K562 (cell line): ENCODE measurements at regions not wholly inside any gene's neighbourhood (a gene's known extent, or its start where the extent isn't known, plus 50 kb on each side); places are given as distances from the start of the nearest gene placed in this dataset.

Experiments
- ATAC-seq: fragments of 200-7000 bp; cut with Tn5 transposase; 3 replicates; pipeline ENCODE4 v1.9.1; 2020; ENCODE audit warnings: moderate library complexity
- BruUV-seq: library from RNA; stranded (reverse); fragments of 400-500 nt; replicated peaks from 2 replicates; lab custom pipeline; 2021; lab: Mats Ljungman, UMichigan
- CTCF ChIA-PET: fragments of 300-600 bp; formaldehyde crosslinking; extraction: SDS; loops from one replicate; lab custom pipeline; 2021; ENCODE audit warnings: low intra/inter-chr PET ratio; lab: Yijun Ruan, JAX
- POLR2A ChIA-PET: fragments of 300-600, 350-650 bp; sonication (Branson Sonifier 250); formaldehyde crosslinking; extraction: SDS; loops from one replicate; lab custom pipeline; 2021; ENCODE audit warnings: antibody characterized with exemption, inconsistent platforms; lab: Yijun Ruan, JAX
- DNase-seq, 4 experiments: peaks; one replicate each; pipeline versions ENCODE4 v3.0.0 to v3.0.0-alpha.2; 2011 to 2018; ENCODE audit warnings: low spot score in 3 of 4, mixed read lengths in 3 of 4; ENCODE audit errors: extremely low read depth in 1 of 4
- FAIRE-seq: peaks from 2 replicates; lab custom pipeline; 2011; peaks lifted over from hg19 to GRCh38; lab: Jason Lieb, UNC
- H2AFZ ChIP-seq: 2 replicates; pipeline ENCODE4 v1.6.0; 2011; ENCODE audit warnings: low read depth, low read length, control low read depth, inconsistent platforms
- H3K27ac ChIP-seq: fragments of 200-600 bp; 3 replicates; pipeline ENCODE4 v1.8.0; 2011; ENCODE audit warnings: low read depth, mild to moderate bottlenecking, control low read depth, inconsistent platforms, low read length, moderate library complexity, mixed read lengths; ENCODE audit errors: extremely low read depth
- H3K27me3 ChIP-seq, 2 experiments: fragments of 300-600 bp in 1 of 2; 2 replicates in 1 of 2; 3 replicates in 1 of 2; pipeline versions ENCODE4 v1.6.0 to v1.8.0; 2011; ENCODE audit warnings: inconsistent platforms in 2 of 2, low read length in 2 of 2, mild to moderate bottlenecking in 1 of 2, mixed read lengths in 1 of 2, moderate library complexity in 1 of 2; ENCODE audit not compliant: control insufficient read depth in 2 of 2, insufficient read depth in 2 of 2
- H3K36me3 ChIP-seq: fragments of 300-600 bp; 3 replicates; pipeline ENCODE4 v1.8.0; 2011; ENCODE audit warnings: mild to moderate bottlenecking, low read length, inconsistent platforms; ENCODE audit not compliant: control insufficient read depth, insufficient read depth
- H3K4me1 ChIP-seq, 2 experiments: fragments of 200-600 bp in 1 of 2; replicated peaks in 1 of 2; 2 replicates in 1 of 2; 3 replicates in 1 of 2; pipeline versions ENCODE4 v1.5.1 to v1.8.0; 2011; ENCODE audit warnings: inconsistent platforms in 2 of 2, low read length in 2 of 2, mild to moderate bottlenecking in 1 of 2, mixed read lengths in 1 of 2, moderate library complexity in 1 of 2; ENCODE audit not compliant: control insufficient read depth in 2 of 2, insufficient read depth in 2 of 2
- H3K4me2 ChIP-seq: 2 replicates; pipeline ENCODE4 v1.6.1; 2011; ENCODE audit warnings: low read length, control low read depth, inconsistent platforms, mixed read lengths; ENCODE audit not compliant: insufficient read depth
- H3K4me3 ChIP-seq: fragments of 200-600 bp; sonication (generic), shearing (Covaris generic); 2 replicates; pipeline ENCODE4 v1.5.1; 2016; ENCODE audit warnings: control low read depth, inconsistent platforms
- H3K79me2 ChIP-seq: fragments of 200-600 bp; 3 replicates; pipeline ENCODE4 v1.8.0; 2011; ENCODE audit warnings: low read length, inconsistent platforms; ENCODE audit not compliant: control insufficient read depth, insufficient read depth
- H3K9ac ChIP-seq, 2 experiments: 2 replicates each; pipeline versions ENCODE4 v1.6.0 to v1.6.1; 2011; ENCODE audit warnings: low read depth in 2 of 2, low read length in 2 of 2, control low read depth in 1 of 2, inconsistent platforms in 1 of 2, mild to moderate bottlenecking in 1 of 2, mixed read lengths in 1 of 2; ENCODE audit not compliant: insufficient read depth in 1 of 2
- H3K9me1 ChIP-seq: one replicate; pipeline ENCODE4 v1.6.0; 2011; ENCODE audit warnings: inconsistent platforms, mild to moderate bottlenecking, low read length, moderate library complexity; ENCODE audit not compliant: control insufficient read depth, insufficient read depth
- H3K9me3 ChIP-seq: replicated peaks from 2 replicates; pipeline ENCODE4 v1.5.1; 2011; ENCODE audit warnings: low read depth, low read length, inconsistent platforms; ENCODE audit not compliant: control insufficient read depth, insufficient read depth
- H4K20me1 ChIP-seq: replicated peaks from 2 replicates; pipeline ENCODE4 v1.6.1; 2011; ENCODE audit warnings: low read length, inconsistent platforms, mixed read lengths; ENCODE audit not compliant: control insufficient read depth, insufficient read depth
- ELF1 ChIP-seq: fragments of 200-800 bp; sonication (Bioruptor generic); IDR thresholded peaks from 2 replicates; pipeline ENCODE4 v1.6.1; 2016; ENCODE audit warnings: missing genetic modification characterization, missing compliant biosample characterization
- PPARD ChIP-seq: fragments of 250-450 bp; sonication (Bioruptor Pico); IDR thresholded peaks from 2 replicates; pipeline ENCODE4 v1.8.0; 2022; ENCODE audit warnings: inconsistent platforms, mild to moderate bottlenecking, moderate library complexity
- RBM39 ChIP-seq: fragments of 200-400 bp; formaldehyde crosslinking; optimal IDR thresholded peaks from 2 replicates; pipeline ENCODE3; 2018; ENCODE audit warnings: low read depth, low read length
- RFX7 ChIP-seq: fragments of 250-450 bp; sonication (Bioruptor Pico); IDR thresholded peaks from 2 replicates; pipeline ENCODE4 v1.5.1; 2021; ENCODE audit warnings: mild to moderate bottlenecking
- ZNF253 ChIP-seq: fragments of 250-450 bp; sonication (Bioruptor Pico); conservative IDR thresholded peaks from 2 replicates; pipeline ENCODE4 v1.6.1; 2021; ENCODE audit warnings: mild to moderate bottlenecking
- ZNF507 ChIP-seq: conservative IDR thresholded peaks from 2 replicates; pipeline ENCODE4 v1.6.1; 2017; ENCODE audit warnings: missing genetic modification characterization, missing compliant biosample characterization
- WGBS: fragments of 100-300 bp; shearing (Covaris generic); methylation state at CpG from one replicate; pipeline ENCODE4 v1.1.6; 2016; ENCODE audit warnings: low coverage, mixed read lengths; ENCODE audit not compliant: insufficient coverage; ENCODE audit errors: missing lambda C conversion rate; 5-methylcytosine and 5-hydroxymethylcytosine counted together
- in situ Hi-C: fragments of 300-500 bp; cut with MboI; formaldehyde crosslinking; loops from 4 replicates; pipeline ENCODE4 v1.15.0; 2018; ENCODE audit warnings: inconsistent platforms, mixed read lengths
- intact Hi-C: fragments of 100-400 bp; cut with micrococcal nuclease; formaldehyde crosslinking; loops from 2 replicates; pipeline ENCODE4 v1.14.2; 2022
- TF ChIP-seq, protein P1 (sequence below): fragments of 250-450 bp; sonication (Bioruptor Pico); IDR thresholded peaks from 2 replicates; pipeline ENCODE4 v1.4.0; 2020; ENCODE audit warnings: mild to moderate bottlenecking
- TF ChIP-seq, protein P2 (sequence below), 2 experiments: fragments of 200-800 bp in 1 of 2; sonication (Bioruptor generic) in 1 of 2; sonication (generic) in 1 of 2; formaldehyde crosslinking in 1 of 2; IDR thresholded peaks in 1 of 2; conservative IDR thresholded peaks in 1 of 2; 2 replicates each; pipeline versions ENCODE4 v1.5.0 to v1.6.1; 2016 to 2020; ENCODE audit warnings: missing compliant biosample characterization in 1 of 2, missing genetic modification characterization in 1 of 2, missing genetic modification reagents in 1 of 2
- TF ChIP-seq, protein P3 (sequence below): sonication (generic); IDR thresholded peaks from 2 replicates; pipeline ENCODE4 v1.6.1; 2016
- TF ChIP-seq, protein P4 (sequence below): IDR thresholded peaks from 3 replicates; pipeline ENCODE4 v1.6.1; 2011; ENCODE audit warnings: borderline replicate concordance, mild to moderate bottlenecking; ENCODE audit not compliant: insufficient read length, insufficient read depth

DNA sequence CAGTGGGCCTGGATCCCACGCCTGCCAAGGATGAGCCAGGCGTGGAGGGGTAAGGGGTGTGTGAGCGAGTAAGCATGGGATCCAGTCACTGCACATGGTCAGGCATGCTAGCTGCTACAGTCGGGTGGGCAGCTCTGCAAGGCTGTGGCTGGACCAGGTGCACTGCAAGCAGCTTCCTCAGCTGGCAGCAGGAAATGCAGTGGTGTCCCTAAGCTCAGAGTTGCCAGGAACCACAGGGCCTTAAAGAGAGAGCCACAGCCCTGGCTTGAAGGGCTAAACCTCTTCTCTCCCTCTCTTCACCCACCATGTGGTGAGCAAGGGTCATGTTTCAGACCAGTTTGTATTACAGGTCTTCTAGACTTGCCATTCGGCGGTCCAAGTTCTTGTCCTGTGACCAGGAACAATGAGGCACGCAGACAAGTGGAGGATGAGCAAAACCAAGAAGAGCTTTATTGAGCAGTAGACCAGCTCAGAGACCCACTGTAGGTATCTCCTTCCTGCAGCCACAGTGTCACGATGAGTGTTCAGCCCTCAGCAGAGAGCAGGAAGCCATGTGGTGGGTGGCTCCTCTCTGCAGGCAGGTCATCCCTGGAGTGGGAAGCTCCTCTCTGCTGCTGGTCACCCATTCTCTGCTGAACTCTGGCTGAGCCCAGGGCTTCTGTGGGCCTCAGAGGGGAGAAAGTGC, 511.9 kb downstream of the PYDC2 start:
- Histone ChIP-seq H3K9me1 (no peaks in the 10 kb centered on the region), H3K4me2 (no peak overlapping the region), H3K27ac (no peak overlapping the region), H3K9ac (no peak overlapping the region), H3K79me2 (no peaks in the 10 kb centered on the region), H4K20me1 (no peaks in the 10 kb centered on the region), H2AFZ (no peak overlapping the region), H3K9me3 (no peaks in the 10 kb centered on the region), H3K4me1 (no peaks in the 10 kb centered on the region), H3K4me3 (no peak overlapping the region), H3K36me3 (no peaks in the 10 kb centered on the region), H3K27me3 (no peaks in the 10 kb centered on the region)
- intact Hi-C loops (no loop called here), in situ Hi-C loops (no loop called here)
- ChIA-PET POLR2A (no interaction called here), CTCF (no interaction called here)
- ATAC-seq (no peak), FAIRE-seq (no peak), DNase-seq (no peak)
- TF ChIP-seq RFX7 (CRISPR knock-in tag): no peak
- WGBS: 3% methylated on average over 8 of the region's 8 CpGs
- no TSS peak for BruUV-seq

DNA sequence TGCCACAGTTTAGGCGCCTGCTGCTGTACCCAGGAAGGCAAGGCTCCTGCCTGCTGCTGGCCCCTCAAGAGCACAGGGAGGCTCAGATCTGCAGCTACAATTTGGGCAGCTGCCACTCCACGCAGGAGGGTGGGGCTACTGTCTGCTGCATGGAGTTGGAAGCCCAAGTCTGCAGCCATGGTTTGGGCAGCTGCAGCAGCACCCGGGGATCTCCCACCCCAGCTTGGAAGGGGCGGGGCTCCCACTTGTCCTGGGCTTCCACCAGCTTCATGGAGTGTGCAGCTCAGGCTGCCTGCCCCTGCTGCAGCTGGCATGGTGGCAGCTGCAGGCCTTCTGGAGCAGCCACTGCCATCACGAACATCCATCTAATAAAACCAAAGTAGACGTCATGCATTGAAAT, 512.9 kb downstream of the PYDC2 start:
- H3K4me2 ChIP-seq: no peak overlapping the region
- no peaks in the 10 kb centered on the region for H3K36me3 ChIP-seq
- H3K4me1 ChIP-seq: no peaks in the 10 kb centered on the region
- no peaks in the 10 kb centered on the region for H3K79me2 ChIP-seq
- H2AFZ ChIP-seq: no peak overlapping the region
- no peak overlapping the region for H3K4me3 ChIP-seq
- 1% methylated on average over 6 of the region's 6 CpGs for WGBS
- POLR2A ChIA-PET: no interaction called here
- no peak for DNase-seq
- in situ Hi-C loops (no loop called here), intact Hi-C loops (no loop called here)
- no peaks in the 10 kb centered on the region for H3K9me1 ChIP-seq
- FAIRE-seq: no peak
- no peaks in the 10 kb centered on the region for H3K9me3 ChIP-seq
- no peaks in the 10 kb centered on the region for H3K27me3 ChIP-seq
- no peak for ATAC-seq
- no TSS peak for BruUV-seq
- H3K9ac ChIP-seq: no peak overlapping the region
- CTCF ChIA-PET: no interaction called here
- H3K27ac ChIP-seq: no peak overlapping the region
- no peaks in the 10 kb centered on the region for H4K20me1 ChIP-seq
- no peak for TF ChIP-seq ZNF507
- TF ChIP-seq, protein P1, sequence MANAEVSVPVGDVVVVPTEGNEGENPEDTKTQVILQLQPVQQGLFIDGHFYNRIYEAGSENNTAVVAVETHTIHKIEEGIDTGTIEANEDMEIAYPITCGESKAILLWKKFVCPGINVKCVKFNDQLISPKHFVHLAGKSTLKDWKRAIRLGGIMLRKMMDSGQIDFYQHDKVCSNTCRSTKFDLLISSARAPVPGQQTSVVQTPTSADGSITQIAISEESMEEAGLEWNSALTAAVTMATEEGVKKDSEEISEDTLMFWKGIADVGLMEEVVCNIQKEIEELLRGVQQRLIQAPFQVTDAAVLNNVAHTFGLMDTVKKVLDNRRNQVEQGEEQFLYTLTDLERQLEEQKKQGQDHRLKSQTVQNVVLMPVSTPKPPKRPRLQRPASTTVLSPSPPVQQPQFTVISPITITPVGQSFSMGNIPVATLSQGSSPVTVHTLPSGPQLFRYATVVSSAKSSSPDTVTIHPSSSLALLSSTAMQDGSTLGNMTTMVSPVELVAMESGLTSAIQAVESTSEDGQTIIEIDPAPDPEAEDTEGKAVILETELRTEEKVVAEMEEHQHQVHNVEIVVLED (CRISPR knock-in tag): no peak
- TF ChIP-seq ZNF253 (CRISPR knock-in tag): no peak
- TF ChIP-seq, protein P2, sequence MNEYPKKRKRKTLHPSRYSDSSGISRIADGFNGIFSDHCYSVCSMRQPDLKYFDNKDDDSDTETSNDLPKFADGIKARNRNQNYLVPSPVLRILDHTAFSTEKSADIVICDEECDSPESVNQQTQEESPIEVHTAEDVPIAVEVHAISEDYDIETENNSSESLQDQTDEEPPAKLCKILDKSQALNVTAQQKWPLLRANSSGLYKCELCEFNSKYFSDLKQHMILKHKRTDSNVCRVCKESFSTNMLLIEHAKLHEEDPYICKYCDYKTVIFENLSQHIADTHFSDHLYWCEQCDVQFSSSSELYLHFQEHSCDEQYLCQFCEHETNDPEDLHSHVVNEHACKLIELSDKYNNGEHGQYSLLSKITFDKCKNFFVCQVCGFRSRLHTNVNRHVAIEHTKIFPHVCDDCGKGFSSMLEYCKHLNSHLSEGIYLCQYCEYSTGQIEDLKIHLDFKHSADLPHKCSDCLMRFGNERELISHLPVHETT (CRISPR knock-in tag; conservative IDR thresholded peaks at IDR 0.05 in 1 of 2, IDR thresholded peaks at IDR 0.05 in 1 of 2): no peak
- TF ChIP-seq, protein P3, sequence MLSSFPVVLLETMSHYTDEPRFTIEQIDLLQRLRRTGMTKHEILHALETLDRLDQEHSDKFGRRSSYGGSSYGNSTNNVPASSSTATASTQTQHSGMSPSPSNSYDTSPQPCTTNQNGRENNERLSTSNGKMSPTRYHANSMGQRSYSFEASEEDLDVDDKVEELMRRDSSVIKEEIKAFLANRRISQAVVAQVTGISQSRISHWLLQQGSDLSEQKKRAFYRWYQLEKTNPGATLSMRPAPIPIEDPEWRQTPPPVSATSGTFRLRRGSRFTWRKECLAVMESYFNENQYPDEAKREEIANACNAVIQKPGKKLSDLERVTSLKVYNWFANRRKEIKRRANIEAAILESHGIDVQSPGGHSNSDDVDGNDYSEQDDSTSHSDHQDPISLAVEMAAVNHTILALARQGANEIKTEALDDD: no peak
- no peak for TF ChIP-seq ELF1 (tag)
- TF ChIP-seq PPARD (CRISPR knock-in tag): no peak
- TF ChIP-seq RBM39: no peak
- TF ChIP-seq, protein P4, sequence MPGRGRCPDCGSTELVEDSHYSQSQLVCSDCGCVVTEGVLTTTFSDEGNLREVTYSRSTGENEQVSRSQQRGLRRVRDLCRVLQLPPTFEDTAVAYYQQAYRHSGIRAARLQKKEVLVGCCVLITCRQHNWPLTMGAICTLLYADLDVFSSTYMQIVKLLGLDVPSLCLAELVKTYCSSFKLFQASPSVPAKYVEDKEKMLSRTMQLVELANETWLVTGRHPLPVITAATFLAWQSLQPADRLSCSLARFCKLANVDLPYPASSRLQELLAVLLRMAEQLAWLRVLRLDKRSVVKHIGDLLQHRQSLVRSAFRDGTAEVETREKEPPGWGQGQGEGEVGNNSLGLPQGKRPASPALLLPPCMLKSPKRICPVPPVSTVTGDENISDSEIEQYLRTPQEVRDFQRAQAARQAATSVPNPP: no peak
